GM23338 (cell line): ENCODE measurements at regions not wholly inside any gene's neighbourhood (a gene's known extent, or its start where the extent isn't known, plus 50 kb on each side); places are given as distances from the start of the nearest gene placed in this dataset.

Experiments
- ATAC-seq: fragments of 200-7000 bp; cut with Tn5 transposase; 3 replicates; pipeline ENCODE4 v1.9.1; 2020
- DNase-seq: peaks from one replicate; pipeline ENCODE4 v3.0.0-alpha.2; 2015; ENCODE audit warnings: low spot score
- H2AFZ ChIP-seq: fragments of 200-600 bp; sonication (generic); 2 replicates; pipeline ENCODE4 v1.8.0; 2016; ENCODE audit warnings: antibody characterized with exemption, mild to moderate bottlenecking, moderate library complexity
- H3F3A ChIP-seq: fragments of 200-600 bp; sonication (generic); replicated peaks from 2 replicates; pipeline ENCODE4 v1.8.0; 2017; ENCODE audit warnings: antibody characterized with exemption, mixed run types, low read depth
- H3K27ac ChIP-seq: fragments of 200-600 bp; sonication (generic); 2 replicates; pipeline ENCODE4 v1.6.1; 2016; ENCODE audit warnings: low read depth
- H3K27me3 ChIP-seq: fragments of 200-600 bp; sonication (generic); 2 replicates; pipeline ENCODE4 v1.8.0; 2016; ENCODE audit warnings: mild to moderate bottlenecking, mixed run types, moderate library complexity; ENCODE audit not compliant: insufficient read depth
- H3K36me3 ChIP-seq: fragments of 200-600 bp; sonication (generic); 2 replicates; pipeline ENCODE4 v1.8.0; 2016; ENCODE audit warnings: mild to moderate bottlenecking; ENCODE audit not compliant: insufficient read depth
- H3K4me1 ChIP-seq: fragments of 200-600 bp; sonication (generic); 2 replicates; pipeline ENCODE4 v1.8.0; 2016; ENCODE audit warnings: mild to moderate bottlenecking, moderate library complexity; ENCODE audit not compliant: insufficient read depth
- H3K4me2 ChIP-seq: fragments of 200-600 bp; sonication (generic); 2 replicates; pipeline ENCODE4 v1.7.1; 2017; ENCODE audit warnings: mixed run types
- H3K4me3 ChIP-seq: fragments of 200-600 bp; sonication (generic); 2 replicates; pipeline ENCODE4 v1.6.1; 2016; ENCODE audit warnings: mixed run types
- H3K79me2 ChIP-seq: fragments of 200-600 bp; sonication (generic); replicated peaks from 2 replicates; pipeline ENCODE4 v1.8.0; 2017; ENCODE audit warnings: mild to moderate bottlenecking; ENCODE audit not compliant: insufficient read depth
- H3K9me2 ChIP-seq: fragments of 200-600 bp; sonication (generic); 2 replicates; pipeline ENCODE4 v1.8.0; 2017; ENCODE audit not compliant: insufficient read depth
- H4K20me1 ChIP-seq: fragments of 200-600 bp; sonication (generic); replicated peaks from 2 replicates; pipeline ENCODE4 v1.8.0; 2017; ENCODE audit warnings: mild to moderate bottlenecking; ENCODE audit not compliant: insufficient read depth
- H3K27ac Mint-ChIP-seq: 2 replicates; pipeline ENCODE4 v1.8.0; 2020; ENCODE audit warnings: inconsistent platforms, mild to moderate bottlenecking, moderate library complexity, mixed read lengths
- H3K27me3 Mint-ChIP-seq: 3 replicates; pipeline ENCODE4 v1.8.0; 2022; ENCODE audit warnings: low read depth, mild to moderate bottlenecking, moderate library complexity, mixed read lengths, inconsistent platforms; ENCODE audit not compliant: insufficient read depth, poor library complexity
- H3K36me3 Mint-ChIP-seq: 3 replicates; pipeline ENCODE4 v1.8.0; 2021; ENCODE audit warnings: low read depth, mild to moderate bottlenecking, inconsistent platforms, moderate library complexity, mixed read lengths
- H3K4me1 Mint-ChIP-seq: 3 replicates; pipeline ENCODE4 v1.8.0; 2020; ENCODE audit warnings: mild to moderate bottlenecking, inconsistent platforms, mixed read lengths
- H3K4me3 Mint-ChIP-seq: 3 replicates; pipeline ENCODE4 v1.8.0; 2021; ENCODE audit warnings: moderate library complexity, mild to moderate bottlenecking, inconsistent platforms, mixed read lengths
- H3K9me3 Mint-ChIP-seq: 3 replicates; pipeline ENCODE4 v1.8.0; 2020; ENCODE audit warnings: moderate library complexity, mild to moderate bottlenecking, inconsistent platforms, mixed read lengths
- CREB1 ChIP-seq: fragments of 250-450 bp; sonication (Bioruptor Pico); IDR thresholded peaks from 2 replicates; pipeline ENCODE4 v1.5.0; 2020; ENCODE audit warnings: low read depth, mild to moderate bottlenecking, moderate library complexity
- EZH2 ChIP-seq: fragments of 200-600 bp; sonication (generic); IDR thresholded peaks from one replicate; pipeline ENCODE4 v1.8.0; 2017; ENCODE audit warnings: antibody characterized with exemption, mild to moderate bottlenecking, low read depth; ENCODE audit not compliant: unreplicated experiment
- EZH2phosphoT487 ChIP-seq: fragments of 200-600 bp; sonication (generic); IDR thresholded peaks from one replicate; pipeline ENCODE4 v1.8.1; 2018; ENCODE audit warnings: antibody characterized with exemption; ENCODE audit not compliant: unreplicated experiment
- NANOG ChIP-seq: IDR thresholded peaks from 2 replicates; pipeline ENCODE4 v1.6.1; 2016; ENCODE audit warnings: antibody characterized with exemption, borderline replicate concordance
- ZNF114 ChIP-seq: fragments of 250-450 bp; sonication (Bioruptor Pico); IDR thresholded peaks from 2 replicates; pipeline ENCODE4 v1.5.0; 2020; ENCODE audit warnings: mild to moderate bottlenecking, moderate library complexity
- ZNF331 ChIP-seq: fragments of 250-450 bp; sonication (Bioruptor Pico); IDR thresholded peaks from 2 replicates; pipeline ENCODE4 v1.5.0; 2020; ENCODE audit warnings: low read depth, mild to moderate bottlenecking, moderate library complexity
- TF ChIP-seq, protein P1 (sequence below): fragments of 250-450 bp; sonication (Bioruptor Pico); IDR thresholded peaks from 2 replicates; pipeline ENCODE4 v1.5.0; 2020; ENCODE audit warnings: mild to moderate bottlenecking, moderate library complexity
- TF ChIP-seq, protein P2 (sequence below), 2 experiments: fragments of 200-600 bp in 1 of 2; sonication (generic) in 1 of 2; conservative IDR thresholded peaks; 2 replicates each; pipeline versions ENCODE4 v1.5.1 to v1.6.1; 2016 to 2017; ENCODE audit warnings: antibody characterized with exemption in 2 of 2, low read depth in 2 of 2, mild to moderate bottlenecking in 2 of 2, moderate library complexity in 1 of 2

DNA sequence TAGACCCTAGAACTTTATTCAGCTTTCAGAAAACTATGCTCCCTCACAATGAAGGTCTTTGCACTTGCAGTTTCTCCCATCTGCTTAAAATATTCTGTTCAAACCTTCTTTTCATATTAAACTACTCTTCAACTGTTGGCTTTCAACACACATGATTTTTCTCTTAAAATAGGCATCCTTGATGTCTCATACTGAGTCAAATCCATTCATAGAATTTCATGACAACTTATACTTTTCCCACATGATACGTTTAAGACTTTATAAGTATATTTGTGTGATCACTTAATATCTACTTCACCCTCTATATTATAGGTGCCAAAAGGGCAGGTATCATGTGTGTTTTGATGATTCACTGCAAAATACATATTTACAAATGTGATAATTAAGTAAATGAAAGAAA lies 412.5 kb downstream of the MMUT start (continued):
- TF ChIP-seq, protein P1, sequence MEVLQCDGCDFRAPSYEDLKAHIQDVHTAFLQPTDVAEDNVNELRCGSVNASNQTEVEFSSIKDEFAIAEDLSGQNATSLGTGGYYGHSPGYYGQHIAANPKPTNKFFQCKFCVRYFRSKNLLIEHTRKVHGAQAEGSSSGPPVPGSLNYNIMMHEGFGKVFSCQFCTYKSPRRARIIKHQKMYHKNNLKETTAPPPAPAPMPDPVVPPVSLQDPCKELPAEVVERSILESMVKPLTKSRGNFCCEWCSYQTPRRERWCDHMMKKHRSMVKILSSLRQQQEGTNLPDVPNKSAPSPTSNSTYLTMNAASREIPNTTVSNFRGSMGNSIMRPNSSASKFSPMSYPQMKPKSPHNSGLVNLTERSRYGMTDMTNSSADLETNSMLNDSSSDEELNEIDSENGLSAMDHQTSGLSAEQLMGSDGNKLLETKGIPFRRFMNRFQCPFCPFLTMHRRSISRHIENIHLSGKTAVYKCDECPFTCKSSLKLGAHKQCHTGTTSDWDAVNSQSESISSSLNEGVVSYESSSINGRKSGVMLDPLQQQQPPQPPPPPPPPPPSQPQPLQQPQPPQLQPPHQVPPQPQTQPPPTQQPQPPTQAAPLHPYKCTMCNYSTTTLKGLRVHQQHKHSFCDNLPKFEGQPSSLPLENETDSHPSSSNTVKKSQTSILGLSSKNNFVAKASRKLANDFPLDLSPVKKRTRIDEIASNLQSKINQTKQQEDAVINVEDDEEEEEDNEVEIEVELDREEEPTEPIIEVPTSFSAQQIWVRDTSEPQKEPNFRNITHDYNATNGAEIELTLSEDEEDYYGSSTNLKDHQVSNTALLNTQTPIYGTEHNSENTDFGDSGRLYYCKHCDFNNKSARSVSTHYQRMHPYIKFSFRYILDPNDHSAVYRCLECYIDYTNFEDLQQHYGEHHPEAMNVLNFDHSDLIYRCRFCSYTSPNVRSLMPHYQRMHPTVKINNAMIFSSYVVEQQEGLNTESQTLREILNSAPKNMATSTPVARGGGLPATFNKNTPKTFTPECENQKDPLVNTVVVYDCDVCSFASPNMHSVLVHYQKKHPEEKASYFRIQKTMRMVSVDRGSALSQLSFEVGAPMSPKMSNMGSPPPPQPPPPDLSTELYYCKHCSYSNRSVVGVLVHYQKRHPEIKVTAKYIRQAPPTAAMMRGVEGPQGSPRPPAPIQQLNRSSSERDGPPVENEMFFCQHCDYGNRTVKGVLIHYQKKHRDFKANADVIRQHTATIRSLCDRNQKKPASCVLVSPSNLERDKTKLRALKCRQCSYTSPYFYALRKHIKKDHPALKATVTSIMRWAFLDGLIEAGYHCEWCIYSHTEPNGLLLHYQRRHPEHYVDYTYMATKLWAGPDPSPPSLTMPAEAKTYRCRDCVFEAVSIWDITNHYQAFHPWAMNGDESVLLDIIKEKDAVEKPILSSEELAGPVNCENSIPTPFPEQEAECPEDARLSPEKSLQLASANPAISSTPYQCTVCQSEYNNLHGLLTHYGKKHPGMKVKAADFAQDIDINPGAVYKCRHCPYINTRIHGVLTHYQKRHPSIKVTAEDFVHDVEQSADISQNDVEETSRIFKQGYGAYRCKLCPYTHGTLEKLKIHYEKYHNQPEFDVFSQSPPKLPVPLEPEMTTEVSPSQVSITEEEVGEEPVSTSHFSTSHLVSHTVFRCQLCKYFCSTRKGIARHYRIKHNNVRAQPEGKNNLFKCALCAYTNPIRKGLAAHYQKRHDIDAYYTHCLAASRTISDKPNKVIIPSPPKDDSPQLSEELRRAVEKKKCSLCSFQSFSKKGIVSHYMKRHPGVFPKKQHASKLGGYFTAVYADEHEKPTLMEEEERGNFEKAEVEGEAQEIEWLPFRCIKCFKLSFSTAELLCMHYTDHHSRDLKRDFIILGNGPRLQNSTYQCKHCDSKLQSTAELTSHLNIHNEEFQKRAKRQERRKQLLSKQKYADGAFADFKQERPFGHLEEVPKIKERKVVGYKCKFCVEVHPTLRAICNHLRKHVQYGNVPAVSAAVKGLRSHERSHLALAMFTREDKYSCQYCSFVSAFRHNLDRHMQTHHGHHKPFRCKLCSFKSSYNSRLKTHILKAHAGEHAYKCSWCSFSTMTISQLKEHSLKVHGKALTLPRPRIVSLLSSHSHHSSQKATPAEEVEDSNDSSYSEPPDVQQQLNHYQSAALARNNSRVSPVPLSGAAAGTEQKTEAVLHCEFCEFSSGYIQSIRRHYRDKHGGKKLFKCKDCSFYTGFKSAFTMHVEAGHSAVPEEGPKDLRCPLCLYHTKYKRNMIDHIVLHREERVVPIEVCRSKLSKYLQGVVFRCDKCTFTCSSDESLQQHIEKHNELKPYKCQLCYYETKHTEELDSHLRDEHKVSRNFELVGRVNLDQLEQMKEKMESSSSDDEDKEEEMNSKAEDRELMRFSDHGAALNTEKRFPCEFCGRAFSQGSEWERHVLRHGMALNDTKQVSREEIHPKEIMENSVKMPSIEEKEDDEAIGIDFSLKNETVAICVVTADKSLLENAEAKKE (CRISPR knock-in tag) = no peak
- TF ChIP-seq, protein P2, sequence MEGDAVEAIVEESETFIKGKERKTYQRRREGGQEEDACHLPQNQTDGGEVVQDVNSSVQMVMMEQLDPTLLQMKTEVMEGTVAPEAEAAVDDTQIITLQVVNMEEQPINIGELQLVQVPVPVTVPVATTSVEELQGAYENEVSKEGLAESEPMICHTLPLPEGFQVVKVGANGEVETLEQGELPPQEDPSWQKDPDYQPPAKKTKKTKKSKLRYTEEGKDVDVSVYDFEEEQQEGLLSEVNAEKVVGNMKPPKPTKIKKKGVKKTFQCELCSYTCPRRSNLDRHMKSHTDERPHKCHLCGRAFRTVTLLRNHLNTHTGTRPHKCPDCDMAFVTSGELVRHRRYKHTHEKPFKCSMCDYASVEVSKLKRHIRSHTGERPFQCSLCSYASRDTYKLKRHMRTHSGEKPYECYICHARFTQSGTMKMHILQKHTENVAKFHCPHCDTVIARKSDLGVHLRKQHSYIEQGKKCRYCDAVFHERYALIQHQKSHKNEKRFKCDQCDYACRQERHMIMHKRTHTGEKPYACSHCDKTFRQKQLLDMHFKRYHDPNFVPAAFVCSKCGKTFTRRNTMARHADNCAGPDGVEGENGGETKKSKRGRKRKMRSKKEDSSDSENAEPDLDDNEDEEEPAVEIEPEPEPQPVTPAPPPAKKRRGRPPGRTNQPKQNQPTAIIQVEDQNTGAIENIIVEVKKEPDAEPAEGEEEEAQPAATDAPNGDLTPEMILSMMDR (conservative IDR thresholded peaks at IDR 0.05; ENCODE audit: low read depth in 2 of 2) = no peak
- TF ChIP-seq ZNF114 (CRISPR knock-in tag) (no peak), ZNF331 (CRISPR knock-in tag) (no peak)

DNA sequence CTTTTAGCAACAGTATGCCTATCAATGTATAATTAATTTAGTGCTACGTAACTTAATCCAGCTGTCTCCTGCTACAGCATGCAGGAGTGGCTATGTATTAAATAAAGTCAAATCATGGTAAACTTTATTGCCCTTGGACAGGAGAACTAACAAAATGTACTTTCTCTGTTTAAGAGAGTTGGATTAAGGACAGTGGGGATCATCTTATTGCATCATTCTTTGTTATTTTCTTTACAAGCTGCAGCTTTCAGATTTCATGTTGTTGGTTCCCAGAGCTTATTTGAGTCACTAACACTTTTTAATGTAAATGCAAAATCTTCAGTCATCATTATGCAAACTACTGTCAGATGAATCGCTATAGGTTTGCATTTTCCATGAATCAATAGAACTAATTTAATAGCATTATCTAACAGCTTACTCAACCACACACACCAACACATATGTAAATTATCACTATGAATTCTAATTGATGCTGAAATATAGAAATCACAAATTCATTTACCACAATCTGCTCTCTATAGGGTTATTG lies 424.7 kb downstream of the MMUT start:
- Histone ChIP-seq H3K27ac (no peak overlapping the region), H3K4me1 (no peaks in the 10 kb centered on the region), H3K27me3 (no peaks in the 10 kb centered on the region), H3K9me2 (no peaks in the 10 kb centered on the region), H2AFZ (no peak overlapping the region), H3K79me2 (no peaks in the 10 kb centered on the region), H3K4me3 (no peak overlapping the region), H4K20me1 (no peaks in the 10 kb centered on the region), H3K4me2 (no peak overlapping the region), H3F3A (no peaks in the 10 kb centered on the region), H3K36me3 (no peaks in the 10 kb centered on the region)
- no peak for DNase-seq
- no peak overlapping the region for H3K4me3 Mint-ChIP-seq
- peak overlapping the region; percentile 40; the same call in 1 of the 2 replicates for H3K27ac Mint-ChIP-seq
- H3K4me1 Mint-ChIP-seq = no peaks in the 10 kb centered on the region
- H3K36me3 Mint-ChIP-seq = 0 out of 3 replicates have a peak, but pooled peaks cover 2% of the 10 kb centered on the region
- no peaks in the 10 kb centered on the region for H3K27me3 Mint-ChIP-seq
- no peak for ATAC-seq
- H3K9me3 Mint-ChIP-seq = peaks cover 4% of the 10 kb centered on the region; the same call in 1 of the 3 replicates
- TF ChIP-seq CREB1 (CRISPR knock-in tag) (no peak), EZH2phosphoT487 (no peak), EZH2 (no peak), NANOG (no peak)
- TF ChIP-seq, protein P1 (CRISPR knock-in tag) = no peak
